Uterus (tissue), 2 donors: ENCODE measurements at regions not wholly inside any gene's neighbourhood (a gene's known extent, or its start where the extent isn't known, plus 50 kb on each side); places are given as distances from the start of the nearest gene placed in this dataset.

Source experiments
- CTCF ChIP-seq, 4 experiments: fragments of 200-600 bp in 2 of 4; fragments of 450-650 bp in 2 of 4; sonication (generic) in 2 of 4; IDR thresholded peaks; one replicate each; pipeline ENCODE4 v1.5.1; 2016 to 2019; ENCODE audit warnings: antibody characterized with exemption in 4 of 4, mild to moderate bottlenecking in 2 of 4, moderate library complexity in 1 of 4
- POLR2A ChIP-seq, 2 donors: fragments of 450-650 bp; IDR thresholded peaks; one replicate each; pipeline ENCODE4 v1.6.1; 2016; ENCODE audit warnings: antibody characterized with exemption in 2 of 2, mild to moderate bottlenecking in 1 of 2, moderate library complexity in 1 of 2

- no peak for TF ChIP-seq POLR2A (IDR thresholded peaks at IDR 0.05)
- no peak for TF ChIP-seq CTCF (IDR thresholded peaks at IDR 0.05)
Measured at GRCh38 chr16:86718118-86718517, 139.8 kb downstream of the FOXL1 start.
